T-cell (primary cell): ENCODE measurements at regions not wholly inside any gene's neighbourhood (a gene's known extent, or its start where the extent isn't known, plus 50 kb on each side); places are given as distances from the start of the nearest gene placed in this dataset.

Experiments used
- ATAC-seq, 4 experiments: fragments of 200-7000 bp in 3 of 4; fragments of 150-1000 bp in 1 of 4; cut with Tn5 transposase; replicated peaks in 1 of 4; 1 replicate in 3 of 4; 2 replicates in 1 of 4; pipeline ENCODE4 v1.10.0; 2021; ENCODE audit warnings: moderate library complexity in 3 of 4, mild to moderate bottlenecking in 2 of 4, moderate number of reproducible peaks in 1 of 4
- CTCF ChIA-PET, 2 donors: fragments of 300-600 bp; sonication (Branson Sonifier 250); formaldehyde crosslinking; loops; one replicate each; lab custom pipeline; 2022; ENCODE audit warnings: antibody characterized with exemption in 2 of 2; lab: Charles Lee
- POLR2A ChIA-PET, 2 donors: fragments of 300-600 bp; sonication (Branson Sonifier 250); formaldehyde crosslinking; loops; one replicate each; lab custom pipeline; 2022; ENCODE audit warnings: antibody characterized with exemption in 2 of 2; lab: Charles Lee
- DNase-seq, 35 experiments: peaks; one replicate each; pipeline versions ENCODE4 v3.0.0 to v3.0.0-alpha.2; 2013 to 2023
- H3K27ac ChIP-seq: one replicate; pipeline ENCODE4 v1.5.1; 2013; ENCODE audit warnings: low read length
- H3K27me3 ChIP-seq, 2 experiments: replicated peaks in 1 of 2; 1 replicate in 1 of 2; 2 replicates in 1 of 2; pipeline versions ENCODE4 v1.6.1 to v1.7.0; 2013; ENCODE audit warnings: low read length in 1 of 2, mixed read lengths in 1 of 2; ENCODE audit not compliant: control insufficient read depth in 2 of 2, insufficient read depth in 2 of 2; ENCODE audit errors: extremely low read depth in 1 of 2
- H3K36me3 ChIP-seq, 2 donors: 1 replicate in 1 of 2; 2 replicates in 1 of 2; pipeline versions ENCODE4 v1.6.1 to v1.7.0; 2013; ENCODE audit warnings: low read length in 1 of 2; ENCODE audit not compliant: control insufficient read depth in 2 of 2, insufficient read depth in 1 of 2; ENCODE audit errors: extremely low read depth in 1 of 2
- H3K4me1 ChIP-seq, 2 experiments: 1 replicate in 1 of 2; 2 replicates in 1 of 2; pipeline versions ENCODE4 v1.6.1 to v1.7.0; 2013; ENCODE audit warnings: low read length in 2 of 2, mixed read lengths in 1 of 2; ENCODE audit not compliant: insufficient read depth in 2 of 2, control insufficient read depth in 1 of 2; ENCODE audit errors: extremely low read depth in 1 of 2
- H3K4me3 ChIP-seq, 2 donors: 1 replicate in 1 of 2; 2 replicates in 1 of 2; pipeline versions ENCODE4 v1.5.1 to v1.7.0; 2013; ENCODE audit warnings: mild to moderate bottlenecking in 2 of 2, low read length in 1 of 2, moderate library complexity in 1 of 2; ENCODE audit not compliant: control insufficient read depth in 1 of 2; ENCODE audit errors: extremely low read depth in 1 of 2
- H3K9me3 ChIP-seq: 2 replicates; pipeline ENCODE4 v1.7.0; 2013
- H3K27ac Mint-ChIP-seq, 2 donors: one replicate each; pipeline ENCODE4 v1.8.0; 2020 to 2021; ENCODE audit warnings: mild to moderate bottlenecking in 2 of 2, mixed read lengths in 2 of 2
- H3K27me3 Mint-ChIP-seq, 2 donors: one replicate each; pipeline ENCODE4 v1.8.0; 2021 to 2022; ENCODE audit warnings: mixed read lengths in 2 of 2
- H3K36me3 Mint-ChIP-seq: one replicate; pipeline ENCODE4 v1.8.0; 2021; ENCODE audit warnings: mixed read lengths
- H3K4me1 Mint-ChIP-seq, 3 donors: one replicate each; pipeline ENCODE4 v1.8.0; 2020 to 2022; ENCODE audit warnings: mixed read lengths in 3 of 3, mild to moderate bottlenecking in 1 of 3
- H3K4me3 Mint-ChIP-seq, 3 donors: one replicate each; pipeline ENCODE4 v1.8.0; 2020 to 2022; ENCODE audit warnings: mild to moderate bottlenecking in 3 of 3, mixed read lengths in 3 of 3, moderate library complexity in 3 of 3
- H3K9me3 Mint-ChIP-seq, 3 donors: one replicate each; pipeline ENCODE4 v1.8.0; 2020 to 2022; ENCODE audit warnings: mixed read lengths in 3 of 3
- WGBS: methylation state at CpG from one replicate; pipeline ENCODE4 v1.1.5; 2013; ENCODE audit warnings: missing lambda C conversion rate; ENCODE audit not compliant: insufficient coverage; 5-methylcytosine and 5-hydroxymethylcytosine counted together

GRCh38 chr2:18664421-18664820, 75.1 kb upstream of the NT5C1B start:
- no peaks in the 10 kb centered on the region for H3K27me3 Mint-ChIP-seq
- CTCF ChIA-PET, result no interaction called here

DNA sequence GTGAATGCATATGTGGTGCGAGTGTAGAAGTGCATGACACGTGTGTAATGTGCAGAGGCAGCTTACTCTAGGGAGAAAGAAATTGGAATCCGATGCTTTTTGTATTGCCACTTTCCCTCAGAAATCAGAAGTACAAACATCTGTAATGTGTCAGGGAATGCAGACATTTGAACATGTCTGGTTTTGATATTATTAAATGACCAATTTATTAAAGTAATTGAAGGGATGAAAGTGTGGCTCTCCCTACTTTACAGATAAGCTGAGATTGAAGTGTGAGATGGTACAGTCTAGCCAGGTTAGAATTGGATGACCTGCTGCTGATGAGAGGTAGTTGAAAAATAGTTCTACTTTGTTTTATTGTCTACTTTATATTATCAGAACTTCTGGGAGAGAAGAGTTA, 74.5 kb upstream of the NT5C1B start:
- Histone ChIP-seq H3K9me3 (no peaks in the 10 kb centered on the region), H3K36me3 (no peaks in the 10 kb centered on the region), H3K27ac (no peak overlapping the region), H3K4me3 (no peak overlapping the region), H3K27me3 (no peaks in the 10 kb centered on the region), H3K4me1 (no peaks in the 10 kb centered on the region)
- ChIA-PET CTCF (no interaction called here), POLR2A (no interaction called here)
- WGBS, result no CpG with 5 or more reads among the region's 3 CpGs
- ATAC-seq, result no peak
- DNase-seq, result no peak
- H3K27ac Mint-ChIP-seq, result no peak overlapping the region
- peaks cover 0 to 12% (median 0%) of the 10 kb centered on the region in 3 donors for H3K4me1 Mint-ChIP-seq
- H3K36me3 Mint-ChIP-seq, result peaks cover 17% of the 10 kb centered on the region
- peaks cover 6 to 11% (median 7%) of the 10 kb centered on the region in 3 donors for H3K9me3 Mint-ChIP-seq
- H3K4me3 Mint-ChIP-seq, result no peak overlapping the region
- H3K27me3 Mint-ChIP-seq, result no peaks in the 10 kb centered on the region

More at GRCh38 chr2:18664421-18664820, 75.1 kb upstream of the NT5C1B start:
- Histone ChIP-seq H3K9me3 (no peaks in the 10 kb centered on the region), H3K4me1 (no peaks in the 10 kb centered on the region), H3K27ac (no peak overlapping the region), H3K27me3 (no peaks in the 10 kb centered on the region), H3K4me3 (no peak overlapping the region), H3K36me3 (no peaks in the 10 kb centered on the region)
- no peak for ATAC-seq
- peaks cover 6 to 11% (median 7%) of the 10 kb centered on the region in 3 donors for H3K9me3 Mint-ChIP-seq
- peaks cover 20% of the 10 kb centered on the region for H3K36me3 Mint-ChIP-seq
- H3K4me3 Mint-ChIP-seq, result no peak overlapping the region
- DNase-seq, result no peak
- H3K27ac Mint-ChIP-seq, result no peak overlapping the region
- no CpG with 5 or more reads among the region's 1 CpG for WGBS
- POLR2A ChIA-PET, result no interaction called here
- peaks cover 0 to 12% (median 0%) of the 10 kb centered on the region in 3 donors for H3K4me1 Mint-ChIP-seq

- WGBS, result 96% methylated on average over 3 of the region's 5 CpGs
- H3K27me3 ChIP-seq, result no peaks in the 10 kb centered on the region
- peaks cover 0 to 12% (median 0%) of the 10 kb centered on the region in 3 donors for H3K4me1 Mint-ChIP-seq
- POLR2A ChIA-PET, result no interaction called here
- no peak for DNase-seq
- no peak for ATAC-seq
- no peaks in the 10 kb centered on the region for H3K27me3 Mint-ChIP-seq
- H3K4me3 ChIP-seq, result no peak overlapping the region
- H3K27ac ChIP-seq, result no peak overlapping the region
- no peaks in the 10 kb centered on the region for H3K4me1 ChIP-seq
- H3K4me3 Mint-ChIP-seq, result no peak overlapping the region
- no peaks in the 10 kb centered on the region for H3K9me3 ChIP-seq
- peaks cover 14% of the 10 kb centered on the region for H3K36me3 Mint-ChIP-seq
- H3K9me3 Mint-ChIP-seq, result peaks cover 6 to 8% (median 7%) of the 10 kb centered on the region in 3 donors
- CTCF ChIA-PET, result no interaction called here
- no peaks in the 10 kb centered on the region for H3K36me3 ChIP-seq
- no peak overlapping the region for H3K27ac Mint-ChIP-seq
Measured at GRCh38 chr2:18662689-18663088, 73.3 kb upstream of the NT5C1B start.

- H3K27ac ChIP-seq, result no peak overlapping the region
- ATAC-seq (no peak), DNase-seq (no peak)
- H3K36me3 Mint-ChIP-seq, result peaks cover 3% of the 10 kb centered on the region
- ChIA-PET POLR2A (no interaction called here), CTCF (no interaction called here)
- H3K27ac Mint-ChIP-seq, result no peak overlapping the region
- H3K9me3 Mint-ChIP-seq, result no peaks in the 10 kb centered on the region
- no peaks in the 10 kb centered on the region for H3K9me3 ChIP-seq
- H3K27me3 Mint-ChIP-seq, result no peaks in the 10 kb centered on the region
- no peak overlapping the region for H3K4me3 Mint-ChIP-seq
- no peaks in the 10 kb centered on the region for H3K27me3 ChIP-seq
- H3K4me3 ChIP-seq, result no peak overlapping the region
- WGBS, result no CpG with 5 or more reads among the region's 1 CpG
- peaks cover 0 to 10% (median 0%) of the 10 kb centered on the region in 3 donors for H3K4me1 Mint-ChIP-seq
- no peaks in the 10 kb centered on the region for H3K36me3 ChIP-seq
- H3K4me1 ChIP-seq, result no peaks in the 10 kb centered on the region
Measured at GRCh38 chr2:18659915-18660314, 70.5 kb upstream of the NT5C1B start.

DNA sequence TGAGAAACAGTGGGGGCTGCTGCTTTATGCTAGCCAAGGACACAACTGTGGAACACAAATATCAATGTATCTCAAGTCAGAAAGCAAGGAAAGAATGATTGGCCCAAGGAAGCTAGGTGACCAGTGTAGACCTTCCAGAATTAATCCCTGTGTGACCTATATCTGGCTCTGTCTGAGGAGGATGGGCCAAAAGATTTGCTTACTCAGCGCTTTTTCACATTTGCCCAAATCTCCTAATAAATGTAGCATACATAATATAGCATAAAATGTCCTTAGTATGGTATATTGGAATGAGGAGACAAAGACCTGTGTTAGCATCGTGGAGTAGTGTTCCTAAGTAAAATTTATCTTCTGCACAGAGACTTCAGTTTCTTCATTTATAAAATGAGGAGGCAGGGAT, 66.7 kb upstream of the NT5C1B start:
- H3K9me3 ChIP-seq, result no peaks in the 10 kb centered on the region
- Mint-ChIP-seq H3K9me3 (no peaks in the 10 kb centered on the region), H3K4me1 (no peaks in the 10 kb centered on the region), H3K4me3 (no peak overlapping the region), H3K36me3 (peaks cover 9% of the 10 kb centered on the region), H3K27ac (no peak overlapping the region), H3K27me3 (no peaks in the 10 kb centered on the region)
- H3K36me3 ChIP-seq, result no peaks in the 10 kb centered on the region
- no peaks in the 10 kb centered on the region for H3K4me1 ChIP-seq
- DNase-seq (no peak), ATAC-seq (no peak)
- no peak overlapping the region for H3K27ac ChIP-seq
- H3K27me3 ChIP-seq, result no peaks in the 10 kb centered on the region
- ChIA-PET CTCF (no interaction called here), POLR2A (no interaction called here)
- no CpG with 5 or more reads among the region's 2 CpGs for WGBS
- no peak overlapping the region for H3K4me3 ChIP-seq

- no peak overlapping the region for H3K27ac Mint-ChIP-seq
- no peaks in the 10 kb centered on the region for H3K4me1 ChIP-seq
- no peak overlapping the region for H3K27ac ChIP-seq
- H3K9me3 ChIP-seq, result no peaks in the 10 kb centered on the region
- DNase-seq, result no peak
- POLR2A ChIA-PET, result no interaction called here
- H3K4me3 ChIP-seq, result no peak overlapping the region
- H3K36me3 ChIP-seq, result no peaks in the 10 kb centered on the region
- CTCF ChIA-PET, result no interaction called here
- no peaks in the 10 kb centered on the region for H3K4me1 Mint-ChIP-seq
- H3K36me3 Mint-ChIP-seq, result peaks cover 27% of the 10 kb centered on the region
- no peaks in the 10 kb centered on the region for H3K27me3 ChIP-seq
- H3K9me3 Mint-ChIP-seq, result no peaks in the 10 kb centered on the region
- WGBS, result 45% methylated on average over 1 of the region's 3 CpGs
- no peak overlapping the region for H3K4me3 Mint-ChIP-seq
- no peak for ATAC-seq
- H3K27me3 Mint-ChIP-seq, result no peaks in the 10 kb centered on the region
Measured at GRCh38 chr2:18651842-18652774, 62.7 kb upstream of the NT5C1B start.
